ENCODE measurements at regions not wholly inside any gene's neighbourhood (a gene's known extent, or its start where the extent isn't known, plus 50 kb on each side); places are given as distances from the start of the nearest gene placed in this dataset.

GRCh38 chr3:76627236-76627635 lies 412.7 kb upstream of the ROBO2 start:
- TF ChIP-seq CTCF (IDR thresholded peaks at IDR 0.05) (no peak), POLR2A (IDR thresholded peaks at IDR 0.05) (no peak)

All from Peyer's patch (tissue), 4 donors.